HCT116 (cell line): ENCODE measurements at regions not wholly inside any gene's neighbourhood (a gene's known extent, or its start where the extent isn't known, plus 50 kb on each side); places are given as distances from the start of the nearest gene placed in this dataset.

Experiments used
- ATAC-seq: fragments of 200-7000 bp; cut with Tn5 transposase; 2 replicates; pipeline ENCODE4 v1.9.1; 2020; ENCODE audit warnings: mild to moderate bottlenecking, moderate library complexity
- BruUV-seq: library from RNA; stranded (reverse); fragments of 400-500 nt; replicated peaks from 2 replicates; lab custom pipeline; 2021; lab: Mats Ljungman, UMichigan
- CTCF ChIA-PET: fragments of 300-600 bp; sonication (Branson Sonifier 250); formaldehyde crosslinking; loops from one replicate; lab custom pipeline; 2021; ENCODE audit warnings: antibody characterized with exemption; lab: Charles Lee
- POLR2A ChIA-PET: fragments of 300-600, 350-600 bp; sonication (Branson Sonifier 250); formaldehyde crosslinking; loops from one replicate; lab custom pipeline; 2021; ENCODE audit warnings: antibody characterized with exemption; lab: Charles Lee
- RAD21 ChIA-PET, 2 experiments: fragments of 300-600 bp; sonication (Branson Sonifier 250); formaldehyde crosslinking; loops; one replicate each; lab custom pipeline; 2023; ENCODE audit warnings: low total read pairs in 2 of 2; ENCODE audit not compliant: uncharacterized antibody in 2 of 2, unreplicated experiment in 2 of 2, low non-redundant PET in 1 of 2; lab: Charles Lee
- DNase-seq: peaks from one replicate; pipeline ENCODE4 v3.0.0-alpha.2; 2010; ENCODE audit warnings: low read depth, low spot score
- H2AFZ ChIP-seq: fragments of 200-600 bp; shearing (Covaris generic), sonication (generic); 2 replicates; pipeline ENCODE4 v1.6.1; 2017; ENCODE audit warnings: low read depth, mixed run types, mixed read lengths, antibody characterized with exemption, low read length; ENCODE audit not compliant: poor library complexity, severe bottlenecking
- H3K27ac ChIP-seq: 2 replicates; pipeline ENCODE4 v1.5.1; 2012; ENCODE audit warnings: low read depth, low read length
- H3K27me3 ChIP-seq: fragments of 200-600 bp; sonication (generic); 2 replicates; pipeline ENCODE4 v1.6.1; 2016; ENCODE audit warnings: mixed run types, low read length, mixed read lengths; ENCODE audit not compliant: insufficient read depth
- H3K36me3 ChIP-seq, 2 experiments: fragments of 200-500 bp in 1 of 2; fragments of 200-600 bp in 1 of 2; sonication (Bioruptor generic) in 1 of 2; sonication (generic) in 1 of 2; 2 replicates each; pipeline versions ENCODE4 v1.5.1 to v1.6.1; 2014 to 2016; ENCODE audit warnings: low read length in 2 of 2, inconsistent platforms in 1 of 2, mixed read lengths in 1 of 2, mixed run types in 1 of 2; ENCODE audit not compliant: insufficient read depth in 2 of 2, control insufficient read depth in 1 of 2
- H3K4me1 ChIP-seq, 2 experiments: fragments of 200-600 bp in 1 of 2; sonication (generic) in 1 of 2; 2 replicates each; pipeline versions ENCODE4 v1.5.1 to v1.6.1; 2012 to 2017; ENCODE audit warnings: low read length in 2 of 2, inconsistent platforms in 1 of 2, mild to moderate bottlenecking in 1 of 2, mixed read lengths in 1 of 2, mixed run types in 1 of 2, moderate library complexity in 1 of 2; ENCODE audit not compliant: insufficient read depth in 2 of 2, control insufficient read depth in 1 of 2
- H3K4me2 ChIP-seq: fragments of 200-600 bp; sonication (generic); 2 replicates; pipeline ENCODE4 v1.6.1; 2017; ENCODE audit warnings: mixed run types, low read length, mixed read lengths
- H3K4me3 ChIP-seq, 2 experiments: fragments of 200-600 bp in 1 of 2; sonication (generic) in 1 of 2; replicated peaks in 1 of 2; 2 replicates each; pipeline ENCODE4 v1.5.1; 2011 to 2016; ENCODE audit warnings: low read length in 2 of 2, control low read depth in 1 of 2, low read depth in 1 of 2, mild to moderate bottlenecking in 1 of 2, mixed read lengths in 1 of 2, mixed run types in 1 of 2
- H3K79me2 ChIP-seq: fragments of 200-600 bp; sonication (generic); 2 replicates; pipeline ENCODE4 v1.6.1; 2017; ENCODE audit warnings: mild to moderate bottlenecking, mixed run types, low read length, moderate library complexity, mixed read lengths; ENCODE audit not compliant: insufficient read depth
- H3K9ac ChIP-seq: fragments of 200-600 bp; sonication (generic); 2 replicates; pipeline ENCODE4 v1.6.1; 2016; ENCODE audit warnings: low read length, mixed read lengths
- H3K9me2 ChIP-seq: fragments of 200-600 bp; sonication (generic), shearing (Covaris generic); 2 replicates; pipeline ENCODE4 v1.6.1; 2017; ENCODE audit warnings: mixed run types, mild to moderate bottlenecking, moderate library complexity; ENCODE audit not compliant: insufficient read depth
- H3K9me3 ChIP-seq, 2 experiments: fragments of 200-500 bp in 1 of 2; fragments of 200-600 bp in 1 of 2; sonication (Bioruptor generic) in 1 of 2; sonication (generic) in 1 of 2; 2 replicates each; pipeline ENCODE4 v1.6.1; 2014 to 2017; ENCODE audit warnings: low read length in 2 of 2, mixed read lengths in 2 of 2, inconsistent platforms in 1 of 2, low read depth in 1 of 2, mild to moderate bottlenecking in 1 of 2, mixed run types in 1 of 2, moderate library complexity in 1 of 2; ENCODE audit not compliant: control insufficient read depth in 1 of 2, insufficient read depth in 1 of 2
- H4K20me1 ChIP-seq: fragments of 200-600 bp; sonication (generic), shearing (Covaris generic); 2 replicates; pipeline ENCODE4 v1.6.1; 2017; ENCODE audit warnings: mixed run types, mild to moderate bottlenecking, moderate library complexity; ENCODE audit not compliant: insufficient read depth
- CEBPB ChIP-seq: IDR thresholded peaks from 2 replicates; pipeline ENCODE4 v1.6.1; 2012; ENCODE audit warnings: low read depth
- EGR1 ChIP-seq: IDR thresholded peaks from 2 replicates; pipeline ENCODE4 v1.6.1; 2012; ENCODE audit warnings: low read depth
- ELF1 ChIP-seq: IDR thresholded peaks from 2 replicates; pipeline ENCODE4 v1.6.1; 2012; ENCODE audit warnings: low read depth, borderline replicate concordance
- EZH2 ChIP-seq: fragments of 200-600 bp; sonication (generic); IDR thresholded peaks from 2 replicates; pipeline ENCODE4 v1.6.1; 2017; ENCODE audit warnings: antibody characterized with exemption, mixed run types
- FOSL1 ChIP-seq: IDR thresholded peaks from 2 replicates; pipeline ENCODE4 v1.6.1; 2012; ENCODE audit warnings: low read depth
- JUND ChIP-seq: IDR thresholded peaks from 2 replicates; pipeline ENCODE4 v1.6.1; 2012
- SIN3A ChIP-seq: IDR thresholded peaks from 2 replicates; pipeline ENCODE4 v1.6.1; 2012; ENCODE audit warnings: low read depth
- SP1 ChIP-seq: IDR thresholded peaks from 2 replicates; pipeline ENCODE4 v1.6.1; 2012; ENCODE audit warnings: low read depth
- TCF7L2 ChIP-seq: IDR thresholded peaks from 2 replicates; pipeline ENCODE4 v1.7.0; 2011; ENCODE audit warnings: borderline replicate concordance, inconsistent platforms; ENCODE audit not compliant: insufficient read depth, insufficient read length; ENCODE audit errors: extremely low read depth
- YY1 ChIP-seq: IDR thresholded peaks from 2 replicates; pipeline ENCODE4 v1.6.1; 2011; ENCODE audit warnings: low read length, low read depth, moderate library complexity, mild to moderate bottlenecking; ENCODE audit not compliant: insufficient replicate concordance; ENCODE audit errors: extremely low read depth
- intact Hi-C: fragments of 100-400 bp; cut with micrococcal nuclease; formaldehyde crosslinking; loops from 2 replicates; pipeline ENCODE4 v1.10.0; 2022
- TF ChIP-seq, protein P1 (sequence below): IDR thresholded peaks from 2 replicates; pipeline ENCODE4 v1.6.1; 2012
- TF ChIP-seq, protein P2 (sequence below): IDR thresholded peaks from 2 replicates; pipeline ENCODE4 v1.6.1; 2012
- TF ChIP-seq, protein P3 (sequence below): IDR thresholded peaks from 2 replicates; pipeline ENCODE4 v1.6.1; 2012; ENCODE audit warnings: low read depth

DNA sequence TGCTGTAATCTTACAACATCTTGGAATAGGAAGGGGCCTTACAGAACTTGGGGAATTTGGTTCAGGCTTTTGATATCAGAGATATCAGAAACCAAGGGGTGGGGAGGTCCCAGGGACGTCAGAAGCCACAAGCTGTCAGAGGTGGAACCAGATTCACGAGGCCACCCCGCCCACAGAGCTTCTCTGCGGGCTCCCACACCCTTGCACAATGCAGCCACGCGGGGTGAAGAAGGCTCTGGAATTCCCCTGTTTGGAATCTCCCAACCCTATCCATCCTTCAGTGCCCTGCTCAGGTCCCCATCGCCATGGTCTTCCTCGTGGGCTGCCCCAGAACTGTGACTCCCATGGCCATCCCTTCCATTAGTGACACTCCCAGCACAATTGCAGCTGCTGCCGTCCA, 247.1 kb upstream of the SHH start:
- H3K4me3 ChIP-seq, result no peak overlapping the region
- no peaks in the 10 kb centered on the region for H3K27me3 ChIP-seq
- H2AFZ ChIP-seq, result no peak overlapping the region
- peaks cover 4 to 6% of the 10 kb centered on the region in 2 experiments for H3K4me1 ChIP-seq
- H4K20me1 ChIP-seq, result no peaks in the 10 kb centered on the region
- H3K9me2 ChIP-seq, result no peaks in the 10 kb centered on the region
- TF ChIP-seq JUND, result no peak
- no peak for TF ChIP-seq SIN3A
- TF ChIP-seq ELF1, result no peak
- no peak for TF ChIP-seq FOSL1
- TF ChIP-seq, protein P1, sequence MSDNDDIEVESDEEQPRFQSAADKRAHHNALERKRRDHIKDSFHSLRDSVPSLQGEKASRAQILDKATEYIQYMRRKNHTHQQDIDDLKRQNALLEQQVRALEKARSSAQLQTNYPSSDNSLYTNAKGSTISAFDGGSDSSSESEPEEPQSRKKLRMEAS, result no peak
- TF ChIP-seq, protein P2, sequence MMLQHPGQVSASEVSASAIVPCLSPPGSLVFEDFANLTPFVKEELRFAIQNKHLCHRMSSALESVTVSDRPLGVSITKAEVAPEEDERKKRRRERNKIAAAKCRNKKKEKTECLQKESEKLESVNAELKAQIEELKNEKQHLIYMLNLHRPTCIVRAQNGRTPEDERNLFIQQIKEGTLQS, result no peak
- TF ChIP-seq SP1, result no peak
- no peak for TF ChIP-seq EGR1
- TF ChIP-seq EZH2, result no peak
- no peak for TF ChIP-seq YY1
- no peak for TF ChIP-seq CEBPB
- TF ChIP-seq, protein P3, sequence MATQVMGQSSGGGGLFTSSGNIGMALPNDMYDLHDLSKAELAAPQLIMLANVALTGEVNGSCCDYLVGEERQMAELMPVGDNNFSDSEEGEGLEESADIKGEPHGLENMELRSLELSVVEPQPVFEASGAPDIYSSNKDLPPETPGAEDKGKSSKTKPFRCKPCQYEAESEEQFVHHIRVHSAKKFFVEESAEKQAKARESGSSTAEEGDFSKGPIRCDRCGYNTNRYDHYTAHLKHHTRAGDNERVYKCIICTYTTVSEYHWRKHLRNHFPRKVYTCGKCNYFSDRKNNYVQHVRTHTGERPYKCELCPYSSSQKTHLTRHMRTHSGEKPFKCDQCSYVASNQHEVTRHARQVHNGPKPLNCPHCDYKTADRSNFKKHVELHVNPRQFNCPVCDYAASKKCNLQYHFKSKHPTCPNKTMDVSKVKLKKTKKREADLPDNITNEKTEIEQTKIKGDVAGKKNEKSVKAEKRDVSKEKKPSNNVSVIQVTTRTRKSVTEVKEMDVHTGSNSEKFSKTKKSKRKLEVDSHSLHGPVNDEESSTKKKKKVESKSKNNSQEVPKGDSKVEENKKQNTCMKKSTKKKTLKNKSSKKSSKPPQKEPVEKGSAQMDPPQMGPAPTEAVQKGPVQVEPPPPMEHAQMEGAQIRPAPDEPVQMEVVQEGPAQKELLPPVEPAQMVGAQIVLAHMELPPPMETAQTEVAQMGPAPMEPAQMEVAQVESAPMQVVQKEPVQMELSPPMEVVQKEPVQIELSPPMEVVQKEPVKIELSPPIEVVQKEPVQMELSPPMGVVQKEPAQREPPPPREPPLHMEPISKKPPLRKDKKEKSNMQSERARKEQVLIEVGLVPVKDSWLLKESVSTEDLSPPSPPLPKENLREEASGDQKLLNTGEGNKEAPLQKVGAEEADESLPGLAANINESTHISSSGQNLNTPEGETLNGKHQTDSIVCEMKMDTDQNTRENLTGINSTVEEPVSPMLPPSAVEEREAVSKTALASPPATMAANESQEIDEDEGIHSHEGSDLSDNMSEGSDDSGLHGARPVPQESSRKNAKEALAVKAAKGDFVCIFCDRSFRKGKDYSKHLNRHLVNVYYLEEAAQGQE, result no peak
- TF ChIP-seq TCF7L2, result no peak
- TF ChIP-seq, all 23 proteins: peak for 0
- ChIA-PET RAD21 (no interaction called here), CTCF (no interaction called here), POLR2A (no interaction called here)
- no peaks in the 10 kb centered on the region for H3K79me2 ChIP-seq
- ATAC-seq (no peak), DNase-seq (no peak)
- H3K4me2 ChIP-seq, result no peak overlapping the region
- H3K9me3 ChIP-seq, result no peaks in the 10 kb centered on the region
- H3K36me3 ChIP-seq, result no peaks in the 10 kb centered on the region
- no peak overlapping the region for H3K27ac ChIP-seq
- BruUV-seq, result no TSS peak
- no peak overlapping the region for H3K9ac ChIP-seq
- intact Hi-C loops, result no loop called here
